Progenitor cell of endocrine pancreas (in vitro differentiated cells): ENCODE measurements at regions not wholly inside any gene's neighbourhood (a gene's known extent, or its start where the extent isn't known, plus 50 kb on each side); places are given as distances from the start of the nearest gene placed in this dataset.

Experiments
- DNase-seq: peaks from one replicate; pipeline ENCODE4 v3.0.0; 2021; ENCODE audit warnings: low spot score; ENCODE audit not compliant: unreplicated experiment
- H3K27ac Mint-ChIP-seq: 2 replicates; pipeline ENCODE4 v1.8.0; 2021; ENCODE audit warnings: mild to moderate bottlenecking, moderate library complexity, mixed read lengths
- H3K27me3 Mint-ChIP-seq: 2 replicates; pipeline ENCODE4 v1.8.0; 2021; ENCODE audit warnings: mixed read lengths
- H3K36me3 Mint-ChIP-seq: 2 replicates; pipeline ENCODE4 v1.8.0; 2022; ENCODE audit warnings: mixed read lengths; ENCODE audit not compliant: insufficient read depth
- H3K4me1 Mint-ChIP-seq: 2 replicates; pipeline ENCODE4 v1.8.0; 2021; ENCODE audit warnings: low read depth, mixed read lengths
- H3K4me3 Mint-ChIP-seq: 2 replicates; pipeline ENCODE4 v1.8.0; 2021; ENCODE audit warnings: low read depth, mild to moderate bottlenecking, moderate library complexity, mixed read lengths
- H3K9me3 Mint-ChIP-seq: 2 replicates; pipeline ENCODE4 v1.8.0; 2021; ENCODE audit warnings: low read depth, mixed read lengths
- CTCF ChIP-seq: fragments of 200-600 bp; sonication (generic); IDR thresholded peaks from one replicate; pipeline ENCODE4 v1.5.0; 2021; ENCODE audit warnings: antibody characterized with exemption, mild to moderate bottlenecking; ENCODE audit not compliant: unreplicated experiment

GRCh38 chr10:107666214-107666613 is 501.7 kb upstream of the SORCS1 start:
- Mint-ChIP-seq H3K4me1 (no peaks in the 10 kb centered on the region), H3K9me3 (peaks cover 9% of the 10 kb centered on the region), H3K4me3 (no peak overlapping the region), H3K27ac (no peak overlapping the region), H3K27me3 (no peaks in the 10 kb centered on the region), H3K36me3 (no peaks in the 10 kb centered on the region)
- DNase-seq: no peak
- no peak for TF ChIP-seq CTCF

GRCh38 chr10:107665459-107665858 is 501.0 kb upstream of the SORCS1 start:
- no peak for TF ChIP-seq CTCF
- Mint-ChIP-seq H3K27me3 (no peaks in the 10 kb centered on the region), H3K9me3 (peaks cover 15% of the 10 kb centered on the region), H3K4me3 (no peak overlapping the region), H3K4me1 (no peaks in the 10 kb centered on the region), H3K36me3 (no peaks in the 10 kb centered on the region), H3K27ac (no peak overlapping the region)
- no peak for DNase-seq

GRCh38 chr10:107657851-107658250 is 493.3 kb upstream of the SORCS1 start:
- Mint-ChIP-seq H3K4me1 (peaks cover 2% of the 10 kb centered on the region), H3K27me3 (no peaks in the 10 kb centered on the region), H3K36me3 (no peaks in the 10 kb centered on the region), H3K4me3 (no peak overlapping the region), H3K9me3 (peaks cover 9% of the 10 kb centered on the region), H3K27ac (no peak overlapping the region)
- DNase-seq: no peak
- TF ChIP-seq CTCF: no peak

GRCh38 chr10:107656932-107657331 is 492.4 kb upstream of the SORCS1 start:
- no peak for TF ChIP-seq CTCF
- Mint-ChIP-seq H3K27me3 (no peaks in the 10 kb centered on the region), H3K4me3 (no peak overlapping the region), H3K9me3 (peaks cover 8% of the 10 kb centered on the region), H3K4me1 (peaks cover 2% of the 10 kb centered on the region), H3K27ac (no peak overlapping the region), H3K36me3 (no peaks in the 10 kb centered on the region)
- DNase-seq: no peak

- Mint-ChIP-seq H3K9me3 (no peaks in the 10 kb centered on the region), H3K27ac (no peak overlapping the region), H3K27me3 (no peaks in the 10 kb centered on the region), H3K36me3 (no peaks in the 10 kb centered on the region), H3K4me3 (no peak overlapping the region), H3K4me1 (peaks cover 2% of the 10 kb centered on the region)
- DNase-seq: no peak
- TF ChIP-seq CTCF: no peak
Measured at GRCh38 chr10:107653832-107654287, 489.4 kb upstream of the SORCS1 start.

- Mint-ChIP-seq H3K4me1 (no peaks in the 10 kb centered on the region), H3K4me3 (no peak overlapping the region), H3K27ac (no peak overlapping the region), H3K27me3 (no peaks in the 10 kb centered on the region), H3K36me3 (no peaks in the 10 kb centered on the region), H3K9me3 (no peaks in the 10 kb centered on the region)
- TF ChIP-seq CTCF: no peak
- DNase-seq: no peak
Measured at GRCh38 chr10:107650939-107651338, 486.4 kb upstream of the SORCS1 start.
